SHP77 (cell line): ENCODE measurements at regions not wholly inside any gene's neighbourhood (a gene's known extent, or its start where the extent isn't known, plus 50 kb on each side); places are given as distances from the start of the nearest gene placed in this dataset.

ENCODE experiments used
- DNase-seq, 2 experiments: peaks; one replicate each; lab custom pipeline; 2025; lab: John Stamatoyannopoulos, UW

- no peak for DNase-seq
Measured at GRCh38 chr3:163946785-163947184, 1131.5 kb downstream of the SI start.

- DNase-seq = no peak
Measured at GRCh38 chr3:163943664-163944063, 1134.6 kb downstream of the SI start.

- no peak for DNase-seq
Measured at GRCh38 chr3:163939926-163940325, 1138.4 kb downstream of the SI start.

GRCh38 chr3:163936543-163936942 is 1141.8 kb downstream of the SI start:
- no peak for DNase-seq

- no peak for DNase-seq
Measured at GRCh38 chr3:163935411-163935810, 1142.9 kb downstream of the SI start.

- DNase-seq = no peak
Measured at GRCh38 chr3:163929069-163929652, 1149.1 kb downstream of the SI start.

- no peak for DNase-seq
Measured at GRCh38 chr3:163927521-163927920, 1150.8 kb downstream of the SI start.

GRCh38 chr3:163924600-163924999 is 1153.7 kb downstream of the SI start:
- DNase-seq = no peak

- no peak for DNase-seq
Measured at GRCh38 chr3:163919154-163919553, 1159.1 kb downstream of the SI start.

GRCh38 chr3:163916596-163917560 is 1161.4 kb downstream of the SI start:
- peak in 1 of 2 experiments; percentile 24 for DNase-seq

- no peak for DNase-seq
Measured at GRCh38 chr3:163915280-163915679, 1163.0 kb downstream of the SI start.

- no peak for DNase-seq
Measured at GRCh38 chr3:163914567-163914966, 1163.7 kb downstream of the SI start.

GRCh38 chr3:163891771-163892170 is 1186.5 kb downstream of the SI start:
- no peak for DNase-seq

- no peak for DNase-seq
Measured at GRCh38 chr3:163890661-163891060, 1187.6 kb downstream of the SI start.

GRCh38 chr3:163879172-163879571 is 1199.1 kb downstream of the SI start:
- no peak for DNase-seq

- DNase-seq = no peak
Measured at GRCh38 chr3:163878396-163878795, 1199.9 kb downstream of the SI start.

GRCh38 chr3:163877805-163878204 is 1200.5 kb downstream of the SI start:
- DNase-seq = no peak

- DNase-seq = no peak
Measured at GRCh38 chr3:163863146-163863545, 1215.2 kb downstream of the SI start.

- no peak for DNase-seq
Measured at GRCh38 chr3:163852233-163852632, 1226.1 kb downstream of the SI start.

- DNase-seq = no peak
Measured at GRCh38 chr3:163838769-163839168, 1239.5 kb downstream of the SI start.

- DNase-seq = no peak
Measured at GRCh38 chr3:163832547-163832946, 1245.7 kb downstream of the SI start.

GRCh38 chr3:163821841-163822240 is 1256.5 kb downstream of the SI start:
- no peak for DNase-seq

- DNase-seq = no peak
Measured at GRCh38 chr3:163817015-163817414, 1261.3 kb downstream of the SI start.
